SK-N-SH treated with all-trans-retinoic acid at 6 μM for 48 hours (cell line): ENCODE measurements at regions not wholly inside any gene's neighbourhood (a gene's known extent, or its start where the extent isn't known, plus 50 kb on each side); places are given as distances from the start of the nearest gene placed in this dataset.

Source experiments
- ATAC-seq: fragments of 200-7000 bp; cut with Tn5 transposase; 3 replicates; pipeline ENCODE4 v1.9.1; 2020; ENCODE audit warnings: mild to moderate bottlenecking, moderate library complexity
- ARNTL ChIP-seq: fragments of 450-650 bp; formaldehyde crosslinking; IDR thresholded peaks from 2 replicates; pipeline ENCODE4 v1.5.0; 2020; ENCODE audit warnings: low read depth, mild to moderate bottlenecking, moderate library complexity, borderline replicate concordance
- BACH2 ChIP-seq: fragments of 250-450 bp; sonication (Bioruptor Pico); IDR thresholded peaks from 2 replicates; pipeline ENCODE4 v1.9.0; 2021; ENCODE audit warnings: mild to moderate bottlenecking, borderline replicate concordance
- CSDC2 ChIP-seq: fragments of 250-450 bp; sonication (Bioruptor Pico); IDR thresholded peaks from 2 replicates; pipeline ENCODE4 v1.5.0; 2020; ENCODE audit warnings: mild to moderate bottlenecking, moderate library complexity
- CSRNP3 ChIP-seq: fragments of 250-450 bp; sonication (Bioruptor Pico); IDR thresholded peaks from 2 replicates; pipeline ENCODE4 v1.5.1; 2021; ENCODE audit warnings: mild to moderate bottlenecking, moderate library complexity
- ESRRG ChIP-seq: fragments of 250-450 bp; sonication (Bioruptor Pico); IDR thresholded peaks from 2 replicates; pipeline ENCODE4 v1.6.1; 2021; ENCODE audit warnings: mild to moderate bottlenecking
- OSR1 ChIP-seq: fragments of 250-450 bp; sonication (Bioruptor Pico); IDR thresholded peaks from 2 replicates; pipeline ENCODE4 v1.8.0; 2022; ENCODE audit warnings: moderate library complexity, mild to moderate bottlenecking, inconsistent platforms
- PPARA ChIP-seq: fragments of 250-450 bp; sonication (Bioruptor Pico); IDR thresholded peaks from 2 replicates; pipeline ENCODE4 v1.5.0; 2020; ENCODE audit warnings: mild to moderate bottlenecking, borderline replicate concordance
- RARB ChIP-seq: fragments of 250-450 bp; sonication (Bioruptor Pico); IDR thresholded peaks from 2 replicates; pipeline ENCODE4 v1.8.0; 2021; ENCODE audit warnings: mild to moderate bottlenecking, moderate library complexity
- SNAI2 ChIP-seq: fragments of 250-450 bp; sonication (Bioruptor Pico); IDR thresholded peaks from 2 replicates; pipeline ENCODE4 v1.5.0; 2020; ENCODE audit warnings: mild to moderate bottlenecking, moderate library complexity
- TCF4 ChIP-seq: fragments of 250-450 bp; sonication (Bioruptor Pico); IDR thresholded peaks from 2 replicates; pipeline ENCODE4 v1.8.0; 2021; ENCODE audit warnings: mild to moderate bottlenecking, moderate library complexity, borderline replicate concordance
- TOX ChIP-seq: fragments of 250-450 bp; sonication (Bioruptor Pico); IDR thresholded peaks from 2 replicates; pipeline ENCODE4 v1.8.0; 2021; ENCODE audit warnings: mild to moderate bottlenecking, moderate library complexity, borderline replicate concordance
- TSHZ2 ChIP-seq: fragments of 250-450 bp; sonication (Bioruptor Pico); IDR thresholded peaks from 2 replicates; pipeline ENCODE4 v1.5.0; 2020; ENCODE audit warnings: mild to moderate bottlenecking, moderate library complexity
- ZC3H10 ChIP-seq: fragments of 250-450 bp; sonication (Bioruptor Pico); IDR thresholded peaks from 2 replicates; pipeline ENCODE4 v1.5.1; 2021; ENCODE audit warnings: mild to moderate bottlenecking, moderate library complexity
- ZFP3 ChIP-seq: fragments of 250-450 bp; sonication (Bioruptor Pico); IDR thresholded peaks from 2 replicates; pipeline ENCODE4 v1.5.0; 2020; ENCODE audit warnings: mild to moderate bottlenecking, moderate library complexity
- ZFP30 ChIP-seq: fragments of 450-650 bp; formaldehyde crosslinking; IDR thresholded peaks from 2 replicates; pipeline ENCODE4 v1.5.0; 2022; ENCODE audit warnings: mild to moderate bottlenecking, moderate library complexity
- ZNF565 ChIP-seq: fragments of 450-650 bp; formaldehyde crosslinking; conservative IDR thresholded peaks from 2 replicates; pipeline ENCODE4 v1.5.0; 2020; ENCODE audit warnings: low read depth, mild to moderate bottlenecking, moderate library complexity
- ZNF70 ChIP-seq: fragments of 450-650 bp; formaldehyde crosslinking; IDR thresholded peaks from 2 replicates; pipeline ENCODE4 v1.5.0; 2020; ENCODE audit warnings: mild to moderate bottlenecking, moderate library complexity
- ZNF8 ChIP-seq: fragments of 450-650 bp; formaldehyde crosslinking; IDR thresholded peaks from 2 replicates; pipeline ENCODE4 v1.5.0; 2020; ENCODE audit warnings: mild to moderate bottlenecking, moderate library complexity
- TF ChIP-seq, protein P1 (sequence below): fragments of 250-450 bp; sonication (Bioruptor Pico); IDR thresholded peaks from 2 replicates; pipeline ENCODE4 v1.8.0; 2020; ENCODE audit warnings: mild to moderate bottlenecking, moderate library complexity, borderline replicate concordance
- TF ChIP-seq, protein P2 (sequence below): fragments of 250-450 bp; sonication (Bioruptor Pico); IDR thresholded peaks from 2 replicates; pipeline ENCODE4 v1.8.0; 2021; ENCODE audit warnings: low read depth, mild to moderate bottlenecking, moderate library complexity, borderline replicate concordance
- TF ChIP-seq, protein P3 (sequence below): fragments of 250-450 bp; sonication (Bioruptor Pico); IDR thresholded peaks from 2 replicates; pipeline ENCODE4 v1.5.1; 2020; ENCODE audit warnings: low read depth, mild to moderate bottlenecking, moderate library complexity

- TF ChIP-seq TSHZ2 (no peak), TOX (CRISPR knock-in tag) (no peak), CSDC2 (CRISPR knock-in tag) (no peak), ESRRG (CRISPR knock-in tag) (no peak), CSRNP3 (no peak), SNAI2 (CRISPR knock-in tag) (no peak), TCF4 (no peak), OSR1 (no peak), ZNF70 (CRISPR knock-in tag) (no peak)
- TF ChIP-seq, protein P1, sequence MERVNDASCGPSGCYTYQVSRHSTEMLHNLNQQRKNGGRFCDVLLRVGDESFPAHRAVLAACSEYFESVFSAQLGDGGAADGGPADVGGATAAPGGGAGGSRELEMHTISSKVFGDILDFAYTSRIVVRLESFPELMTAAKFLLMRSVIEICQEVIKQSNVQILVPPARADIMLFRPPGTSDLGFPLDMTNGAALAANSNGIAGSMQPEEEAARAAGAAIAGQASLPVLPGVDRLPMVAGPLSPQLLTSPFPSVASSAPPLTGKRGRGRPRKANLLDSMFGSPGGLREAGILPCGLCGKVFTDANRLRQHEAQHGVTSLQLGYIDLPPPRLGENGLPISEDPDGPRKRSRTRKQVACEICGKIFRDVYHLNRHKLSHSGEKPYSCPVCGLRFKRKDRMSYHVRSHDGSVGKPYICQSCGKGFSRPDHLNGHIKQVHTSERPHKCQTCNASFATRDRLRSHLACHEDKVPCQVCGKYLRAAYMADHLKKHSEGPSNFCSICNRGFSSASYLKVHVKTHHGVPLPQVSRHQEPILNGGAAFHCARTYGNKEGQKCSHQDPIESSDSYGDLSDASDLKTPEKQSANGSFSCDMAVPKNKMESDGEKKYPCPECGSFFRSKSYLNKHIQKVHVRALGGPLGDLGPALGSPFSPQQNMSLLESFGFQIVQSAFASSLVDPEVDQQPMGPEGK (CRISPR knock-in tag) = no peak
Observed at GRCh38 chr9:11992866-11993265, 700.3 kb upstream of the TYRP1 start (continued).

GRCh38 chr9:12014488-12014887 lies 678.7 kb upstream of the TYRP1 start:
- TF ChIP-seq BACH2 (CRISPR knock-in tag) (no peak), ZNF8 (CRISPR knock-in tag) (no peak), RARB (no peak), TOX (CRISPR knock-in tag) (no peak), ARNTL (CRISPR knock-in tag) (no peak), ZNF565 (CRISPR knock-in tag) (no peak), TSHZ2 (no peak), TCF4 (no peak), CSDC2 (CRISPR knock-in tag) (no peak), SNAI2 (CRISPR knock-in tag) (no peak), ESRRG (CRISPR knock-in tag) (no peak), ZFP3 (no peak), PPARA (CRISPR knock-in tag) (no peak), OSR1 (no peak), ZC3H10 (CRISPR knock-in tag) (no peak), ZFP30 (CRISPR knock-in tag) (no peak)
- TF ChIP-seq, protein P1 (CRISPR knock-in tag) = no peak
- TF ChIP-seq, protein P2, sequence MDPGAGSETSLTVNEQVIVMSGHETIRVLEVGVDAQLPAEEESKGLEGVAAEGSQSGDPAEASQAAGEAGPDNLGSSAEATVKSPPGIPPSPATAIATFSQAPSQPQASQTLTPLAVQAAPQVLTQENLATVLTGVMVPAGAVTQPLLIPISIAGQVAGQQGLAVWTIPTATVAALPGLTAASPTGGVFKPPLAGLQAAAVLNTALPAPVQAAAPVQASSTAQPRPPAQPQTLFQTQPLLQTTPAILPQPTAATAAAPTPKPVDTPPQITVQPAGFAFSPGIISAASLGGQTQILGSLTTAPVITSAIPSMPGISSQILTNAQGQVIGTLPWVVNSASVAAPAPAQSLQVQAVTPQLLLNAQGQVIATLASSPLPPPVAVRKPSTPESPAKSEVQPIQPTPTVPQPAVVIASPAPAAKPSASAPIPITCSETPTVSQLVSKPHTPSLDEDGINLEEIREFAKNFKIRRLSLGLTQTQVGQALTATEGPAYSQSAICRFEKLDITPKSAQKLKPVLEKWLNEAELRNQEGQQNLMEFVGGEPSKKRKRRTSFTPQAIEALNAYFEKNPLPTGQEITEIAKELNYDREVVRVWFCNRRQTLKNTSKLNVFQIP (CRISPR knock-in tag) = no peak
- TF ChIP-seq, protein P3, sequence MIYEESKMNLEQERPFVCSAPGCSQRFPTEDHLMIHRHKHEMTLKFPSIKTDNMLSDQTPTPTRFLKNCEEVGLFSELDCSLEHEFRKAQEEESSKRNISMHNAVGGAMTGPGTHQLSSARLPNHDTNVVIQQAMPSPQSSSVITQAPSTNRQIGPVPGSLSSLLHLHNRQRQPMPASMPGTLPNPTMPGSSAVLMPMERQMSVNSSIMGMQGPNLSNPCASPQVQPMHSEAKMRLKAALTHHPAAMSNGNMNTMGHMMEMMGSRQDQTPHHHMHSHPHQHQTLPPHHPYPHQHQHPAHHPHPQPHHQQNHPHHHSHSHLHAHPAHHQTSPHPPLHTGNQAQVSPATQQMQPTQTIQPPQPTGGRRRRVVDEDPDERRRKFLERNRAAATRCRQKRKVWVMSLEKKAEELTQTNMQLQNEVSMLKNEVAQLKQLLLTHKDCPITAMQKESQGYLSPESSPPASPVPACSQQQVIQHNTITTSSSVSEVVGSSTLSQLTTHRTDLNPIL = no peak
- TF ChIP-seq, all 23 proteins: peak for 0
- no peak for ATAC-seq
